Stimulated activated CD8-positive, alpha-beta memory T cell treated with anti-CD3 and anti-CD28 coated beads, Interleukin-4, amount 100 ng/mL, for 48 hours (primary cell): ENCODE measurements at regions not wholly inside any gene's neighbourhood (a gene's known extent, or its start where the extent isn't known, plus 50 kb on each side); places are given as distances from the start of the nearest gene placed in this dataset.
"Not testable (repeated sequence)": the region's sequence is repeated elsewhere in the genome, so short reads cannot be mapped to it uniquely, and the experiment has no call there.

ENCODE experiments used
- DNase-seq: peaks from one replicate; pipeline ENCODE4 v3.0.0-alpha.2; 2020

- no peak for DNase-seq
These were observed 270.7 kb upstream of the MSX2 start for GRCh38 chr5:174453690-174454089.

- no peak for DNase-seq
These were observed 269.9 kb upstream of the MSX2 start for GRCh38 chr5:174454464-174454863.

- DNase-seq: no peak
These were observed 269.5 kb upstream of the MSX2 start for GRCh38 chr5:174454890-174455289.

- DNase-seq: no peak
These were observed 269.1 kb upstream of the MSX2 start for GRCh38 chr5:174455301-174455700.

- no peak for DNase-seq
These were observed 267.2 kb upstream of the MSX2 start for GRCh38 chr5:174457141-174457678.

- no peak for DNase-seq
These were observed 265.2 kb upstream of the MSX2 start for GRCh38 chr5:174459071-174459702.

GRCh38 chr5:174459832-174460448 is 264.4 kb upstream of the MSX2 start:
- DNase-seq: no peak

- DNase-seq: no peak
These were observed 262.3 kb upstream of the MSX2 start for GRCh38 chr5:174462129-174462528.

- DNase-seq: no peak
These were observed 259.7 kb upstream of the MSX2 start for GRCh38 chr5:174464504-174465165.

- not testable (repeated sequence) for DNase-seq
These were observed 252.9 kb upstream of the MSX2 start for GRCh38 chr5:174471528-174471927.

GRCh38 chr5:174472956-174473355 is 251.4 kb upstream of the MSX2 start:
- no peak for DNase-seq

GRCh38 chr5:174476001-174476400 is 248.4 kb upstream of the MSX2 start:
- not testable (repeated sequence) for DNase-seq

GRCh38 chr5:174479325-174479724 is 245.1 kb upstream of the MSX2 start:
- DNase-seq: no peak

GRCh38 chr5:174481737-174482136 is 242.6 kb upstream of the MSX2 start:
- no peak for DNase-seq

GRCh38 chr5:174482607-174483024 is 241.8 kb upstream of the MSX2 start:
- no peak for DNase-seq

GRCh38 chr5:174483411-174483810 is 241.0 kb upstream of the MSX2 start:
- no peak for DNase-seq

GRCh38 chr5:174489215-174489614 is 235.2 kb upstream of the MSX2 start:
- no peak for DNase-seq

- no peak for DNase-seq
These were observed 234.3 kb upstream of the MSX2 start for GRCh38 chr5:174489920-174490597.

GRCh38 chr5:174490728-174491127 is 233.7 kb upstream of the MSX2 start:
- no peak for DNase-seq

- DNase-seq: no peak
These were observed 233.1 kb upstream of the MSX2 start for GRCh38 chr5:174491265-174491664.

GRCh38 chr5:174491761-174492350 is 232.5 kb upstream of the MSX2 start:
- DNase-seq: no peak

- DNase-seq: no peak
These were observed 230.9 kb upstream of the MSX2 start for GRCh38 chr5:174493530-174493929.

- not testable (repeated sequence) for DNase-seq
These were observed 226.4 kb upstream of the MSX2 start for GRCh38 chr5:174497939-174498338.
